ENCODE measurements at regions not wholly inside any gene's neighbourhood (a gene's known extent, or its start where the extent isn't known, plus 50 kb on each side); places are given as distances from the start of the nearest gene placed in this dataset.

- Histone ChIP-seq H3K27ac (ENCODE audit: low read depth, low read length) (no peak overlapping the region), H3K14ac (ENCODE audit: insufficient read length) (no peak overlapping the region), H2AK5ac (ENCODE audit: low read depth, low read length) (no peak overlapping the region), H3K23me2 (ENCODE audit: low read depth, low read length) (no peaks in the 10 kb centered on the region), H2BK20ac (ENCODE audit: low read length) (no peak overlapping the region), H2BK12ac (ENCODE audit: low read depth, low read length) (no peak overlapping the region), H3K4me1 (replicated peaks in 1 of 4; ENCODE audit: control insufficient read depth in 3 of 4, insufficient read depth in 4 of 4, low read length in 3 of 4) (peaks cover 0 to 9% (median 2%) of the 10 kb centered on the region in 4 experiments; a peak in 3 of 7 replicates), H3K27me3 (replicated peaks in 1 of 4; ENCODE audit: control insufficient read depth in 3 of 4, extremely low read depth in 1 of 4, insufficient read depth in 3 of 4, low read length in 3 of 4) (no peaks in the 10 kb centered on the region), H3K9me3 (ENCODE audit: insufficient read depth in 2 of 2, low read depth in 1 of 2, low read length in 1 of 2) (no peaks in the 10 kb centered on the region; a peak in 1 of 4 replicates), H2BK15ac (ENCODE audit: low read length) (no peak overlapping the region), H2AFZ (ENCODE audit: low read length) (no peak overlapping the region), H3K23ac (ENCODE audit: insufficient read length) (no peak overlapping the region), H3K56ac (replicated peaks; ENCODE audit: insufficient read length, low read depth, low read length) (no peak overlapping the region), H3K79me2 (ENCODE audit: control insufficient read depth in 1 of 2, insufficient read depth in 2 of 2, low read length in 2 of 2) (no peaks in the 10 kb centered on the region), H3K18ac (ENCODE audit: extremely low read depth, low read length) (no peak overlapping the region), H2BK5ac (ENCODE audit: low read depth, low read length) (no peak overlapping the region), H4K91ac (replicated peaks; ENCODE audit: insufficient read length, low read length) (no peak overlapping the region), H3K4me2 (ENCODE audit: insufficient read depth in 1 of 2, low read depth in 2 of 2, low read length in 2 of 2) (no peak overlapping the region), H3K4ac (replicated peaks; ENCODE audit: insufficient read length, low read depth, low read length) (no peak overlapping the region), H3K9ac (replicated peaks in 1 of 4; ENCODE audit: extremely low read depth in 1 of 4, low read depth in 3 of 4, low read length in 3 of 4) (no peak overlapping the region), H3K4me3 (ENCODE audit: extremely low read depth in 1 of 4, insufficient read depth in 2 of 4, low read depth in 3 of 4, low read length in 4 of 4) (no peak overlapping the region), H4K20me1 (replicated peaks in 1 of 2; ENCODE audit: control insufficient read depth in 1 of 2, insufficient read depth in 2 of 2, low read length in 2 of 2) (no peaks in the 10 kb centered on the region), H3K36me3 (ENCODE audit: control insufficient read depth in 2 of 4, insufficient read depth in 4 of 4, low read length in 3 of 4) (no peaks in the 10 kb centered on the region), H4K5ac (ENCODE audit: insufficient read length, low read depth, low read length) (no peak overlapping the region), H2BK120ac (replicated peaks; ENCODE audit: low read depth, low read length) (no peak overlapping the region), H3K79me1 (ENCODE audit: low read depth, low read length) (no peaks in the 10 kb centered on the region), H4K8ac (ENCODE audit: extremely low read depth, insufficient read depth, low read length) (no peak overlapping the region)
- ChIA-PET POLR2A (ENCODE audit: partially characterized antibody) (no interaction called here), CTCF (ENCODE audit: partially characterized antibody) (no interaction called here)
- no peak for DNase-seq (ENCODE audit: low read depth in 1 of 2, low spot score in 2 of 2)
- FAIRE-seq, result no peak
- 100% methylated on average over 1 of the region's 1 CpG; no CpG with 5 or more reads in 1 of the 2 experiments for WGBS, 2 experiments (ENCODE audit: extremely low coverage in 1 of 2, insufficient coverage in 1 of 2, insufficient read length in 1 of 2, insufficient replicate concordance in 2 of 2, low coverage in 1 of 2, low lambda C conversion rate in 2 of 2, missing lambda C conversion rate in 1 of 2)
- TF ChIP-seq HDAC6 (IDR thresholded peaks at IDR 0.05; ENCODE audit: low read depth, low read length) (no peak), POLR2AphosphoS5 (IDR thresholded peaks at IDR 0.05; ENCODE audit: low read depth, low read length) (no peak), YY1 (IDR thresholded peaks at IDR 0.05; ENCODE audit: low read depth, low read length) (no peak), KDM1A (IDR thresholded peaks at IDR 0.05; ENCODE audit: borderline replicate concordance, low read length) (no peak), SP1 (IDR thresholded peaks at IDR 0.05; ENCODE audit: low read depth, low read length) (no peak), CTBP2 (IDR thresholded peaks at IDR 0.05; ENCODE audit: borderline replicate concordance, insufficient read depth, insufficient read length, low read length) (no peak), MAFK (IDR thresholded peaks at IDR 0.05; ENCODE audit: low read depth, low read length) (no peak), GABPA (IDR thresholded peaks at IDR 0.05; ENCODE audit: borderline replicate concordance, insufficient read depth, low read length) (no peak), ZNF274 (IDR thresholded peaks at IDR 0.05; ENCODE audit: borderline replicate concordance, extremely low read depth, low read length) (no peak), TAF7 (optimal IDR thresholded peaks at IDR 0.05; ENCODE audit: borderline replicate concordance, low read depth, low read length) (no peak)
These were observed 274.0 kb downstream of the MYCN start for GRCh38 chr2:16214391-16214790.

Measured in H1 (cell line).